ENCODE measurements at regions not wholly inside any gene's neighbourhood (a gene's known extent, or its start where the extent isn't known, plus 50 kb on each side); places are given as distances from the start of the nearest gene placed in this dataset.

DNA sequence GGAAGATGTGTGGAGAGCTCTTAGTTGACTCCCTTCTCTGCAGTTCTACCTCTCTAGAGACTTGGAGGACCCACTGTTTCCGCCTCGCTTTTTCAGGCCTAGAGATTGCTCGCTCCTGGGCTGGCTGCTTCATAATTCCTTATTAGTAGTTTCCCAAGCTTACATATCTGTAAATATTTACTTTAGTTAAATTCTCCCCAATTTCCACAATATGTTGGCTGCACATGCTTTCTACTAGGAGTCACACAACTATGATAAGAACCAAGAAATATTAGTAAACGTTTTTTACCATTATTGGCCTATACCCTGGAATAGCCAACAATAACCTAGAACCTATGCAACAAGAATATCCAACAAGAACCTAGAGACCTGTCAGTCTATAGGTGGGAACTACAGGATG lies 129.0 kb upstream of the RUNX1 start:
- FAIRE-seq (no peak), DNase-seq (ENCODE audit: low spot score) (no peak), ATAC-seq (no peak)
- Histone ChIP-seq H3K4me2 (ENCODE audit: low read depth, low read length) (no peak overlapping the region), H3K4me3 (replicated peaks in 1 of 3; ENCODE audit: insufficient read depth in 1 of 3, low read depth in 2 of 3, low read length in 3 of 3) (no peak overlapping the region), H3K9me3 (ENCODE audit: low read length) (no peaks in the 10 kb centered on the region), H3K4me1 (ENCODE audit: insufficient read depth, low read length) (no peaks in the 10 kb centered on the region), H2AFZ (ENCODE audit: low read length) (no peak overlapping the region), H3K36me3 (replicated peaks in 1 of 2; ENCODE audit: control insufficient read depth in 1 of 2, insufficient read depth in 2 of 2, low read length in 2 of 2) (no peaks in the 10 kb centered on the region), H3K27ac (ENCODE audit: extremely low read length, insufficient read depth, low read length) (no peak overlapping the region), H4K20me1 (ENCODE audit: insufficient read depth, low read length) (no peaks in the 10 kb centered on the region), H3K79me2 (ENCODE audit: insufficient read depth, low read length) (no peaks in the 10 kb centered on the region), H3K27me3 (ENCODE audit: control insufficient read depth in 1 of 2, insufficient read depth in 2 of 2, low read length in 2 of 2) (no peaks in the 10 kb centered on the region; a peak in 2 of 5 replicates), H3K9ac (ENCODE audit: insufficient read depth, low read depth, low read length) (no peak overlapping the region)
- TF ChIP-seq GABPA (IDR thresholded peaks at IDR 0.05; ENCODE audit: low read depth, low read length) (no peak), GABPA (CRISPR knock-in tag; IDR thresholded peaks at IDR 0.05; ENCODE audit: low read depth) (no peak), ZNF639 (CRISPR knock-in tag; conservative IDR thresholded peaks at IDR 0.05) (no peak), MAZ (IDR thresholded peaks at IDR 0.05; ENCODE audit: borderline replicate concordance, low read depth, low read length) (no peak), MAZ (CRISPR knock-in tag; IDR thresholded peaks at IDR 0.05; ENCODE audit: low read depth) (no peak), SIN3B (IDR thresholded peaks at IDR 0.05; ENCODE audit: low read length) (no peak)
- no TSS peak for BruUV-seq (replicated peaks)
- in situ Hi-C loops (cut with HindIII; ENCODE audit: extremely low pct_ligation_motif_present, low pct_unique_long_range_greater_than_20kb) = no loop called here
- POLR2A ChIA-PET = no interaction called here
- WGBS (ENCODE audit: low lambda C conversion rate) = 63% methylated on average over 4 of the region's 4 CpGs
- intact Hi-C loops (cut with micrococcal nuclease; ENCODE audit: unreplicated experiment) = no loop called here
- CTCF ChIA-PET (ENCODE audit: low intra/inter-chr PET ratio, low total read pairs) = no interaction called here

DNA sequence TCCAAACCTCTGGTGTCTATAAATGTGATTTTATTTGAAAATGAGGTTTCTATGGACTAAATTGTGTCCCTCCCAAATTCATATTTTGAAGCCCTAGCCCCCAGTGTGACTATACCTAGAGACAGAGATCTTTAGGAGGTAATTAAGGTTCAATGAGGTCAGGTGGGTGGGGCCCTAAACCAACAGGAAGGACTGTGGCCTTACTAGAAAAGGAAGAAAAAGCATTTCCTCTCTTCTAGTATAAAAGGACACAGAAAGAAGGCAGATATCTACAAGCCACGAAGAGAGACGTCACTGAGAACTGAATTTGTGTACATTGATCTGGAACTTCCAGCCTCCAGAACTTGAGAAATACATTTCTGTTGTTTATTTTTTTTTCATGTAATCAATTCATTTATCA lies 123.1 kb upstream of the RUNX1 start:
- Histone ChIP-seq H4K20me1 (ENCODE audit: insufficient read depth, low read length) (no peaks in the 10 kb centered on the region), H3K36me3 (replicated peaks in 1 of 2; ENCODE audit: control insufficient read depth in 1 of 2, insufficient read depth in 2 of 2, low read length in 2 of 2) (no peaks in the 10 kb centered on the region), H3K27me3 (ENCODE audit: control insufficient read depth in 1 of 2, insufficient read depth in 2 of 2, low read length in 2 of 2) (no peaks in the 10 kb centered on the region), H3K4me3 (replicated peaks in 1 of 3; ENCODE audit: insufficient read depth in 1 of 3, low read depth in 2 of 3, low read length in 3 of 3) (no peak overlapping the region), H3K4me1 (ENCODE audit: insufficient read depth, low read length) (no peaks in the 10 kb centered on the region), H3K27ac (ENCODE audit: extremely low read length, insufficient read depth, low read length) (no peak overlapping the region), H3K79me2 (ENCODE audit: insufficient read depth, low read length) (no peaks in the 10 kb centered on the region), H3K4me2 (ENCODE audit: low read depth, low read length) (no peak overlapping the region), H3K9me3 (ENCODE audit: low read length) (no peaks in the 10 kb centered on the region), H2AFZ (ENCODE audit: low read length) (no peak overlapping the region), H3K9ac (ENCODE audit: insufficient read depth, low read depth, low read length) (no peak overlapping the region)
- FAIRE-seq (no peak), DNase-seq (ENCODE audit: low spot score) (no peak), ATAC-seq (no peak)
- in situ Hi-C loops (cut with HindIII; ENCODE audit: extremely low pct_ligation_motif_present, low pct_unique_long_range_greater_than_20kb) (no loop called here), intact Hi-C loops (cut with micrococcal nuclease; ENCODE audit: unreplicated experiment) (no loop called here)
- CTCF ChIA-PET (ENCODE audit: low intra/inter-chr PET ratio, low total read pairs) = no interaction called here
- TF ChIP-seq HNF1B (CRISPR knock-in tag; IDR thresholded peaks at IDR 0.05) (no peak), DBP (CRISPR knock-in tag; IDR thresholded peaks at IDR 0.05; ENCODE audit: not compliant biosample characterization) (no peak), NR3C1 (CRISPR knock-in tag; IDR thresholded peaks at IDR 0.05) (no peak)
- 22% methylated on average over 2 of the region's 2 CpGs for WGBS (ENCODE audit: low lambda C conversion rate)
- POLR2A ChIA-PET = no interaction called here
- BruUV-seq (replicated peaks) = no TSS peak

All from HepG2 (cell line).